H1 (cell line): ENCODE measurements at regions not wholly inside any gene's neighbourhood (a gene's known extent, or its start where the extent isn't known, plus 50 kb on each side); places are given as distances from the start of the nearest gene placed in this dataset.

Source experiments
- CTCF ChIA-PET: fragments of 300-600 bp; sonication (Branson Sonifier 250); formaldehyde crosslinking; loops from one replicate; lab custom pipeline; 2021; ENCODE audit not compliant: partially characterized antibody; lab: Charles Lee
- POLR2A ChIA-PET: fragments of 300-600 bp; sonication (Branson Sonifier 250); formaldehyde crosslinking; loops from one replicate; lab custom pipeline; 2021; ENCODE audit warnings: inconsistent platforms; ENCODE audit not compliant: partially characterized antibody; lab: Charles Lee
- DNase-seq, 2 experiments: peaks; one replicate each; pipeline versions ENCODE4 v3.0.0 to v3.0.0-alpha.2; 2010 to 2022; ENCODE audit warnings: low spot score in 2 of 2, low read depth in 1 of 2, mixed read lengths in 1 of 2
- FAIRE-seq: peaks from 2 replicates; lab custom pipeline; 2011; peaks lifted over from hg19 to GRCh38; lab: Jason Lieb, UNC
- H2AFZ ChIP-seq: 2 replicates; pipeline ENCODE4 v1.8.1; 2012; ENCODE audit warnings: low read length, inconsistent platforms
- H2AK5ac ChIP-seq: 2 replicates; pipeline ENCODE4 v1.6.1; 2013; ENCODE audit warnings: low read depth, low read length
- H2BK120ac ChIP-seq: replicated peaks from 2 replicates; pipeline ENCODE3; 2013; ENCODE audit warnings: low read depth, low read length, inconsistent platforms
- H2BK12ac ChIP-seq: 2 replicates; pipeline ENCODE4 v1.6.1; 2013; ENCODE audit warnings: low read depth, low read length
- H2BK15ac ChIP-seq: 2 replicates; pipeline ENCODE4 v1.6.1; 2013; ENCODE audit warnings: low read length
- H2BK20ac ChIP-seq: 2 replicates; pipeline ENCODE4 v1.6.1; 2013; ENCODE audit warnings: low read length
- H2BK5ac ChIP-seq: 2 replicates; pipeline ENCODE4 v1.6.1; 2013; ENCODE audit warnings: low read depth, low read length
- H3K14ac ChIP-seq: 2 replicates; pipeline ENCODE4 v1.6.1; 2013; ENCODE audit warnings: inconsistent platforms; ENCODE audit not compliant: insufficient read length
- H3K18ac ChIP-seq: 2 replicates; pipeline ENCODE4 v1.6.1; 2013; ENCODE audit warnings: low read length; ENCODE audit errors: extremely low read depth
- H3K23ac ChIP-seq: 2 replicates; pipeline ENCODE4 v1.6.1; 2013; ENCODE audit warnings: inconsistent platforms; ENCODE audit not compliant: insufficient read length
- H3K23me2 ChIP-seq: 2 replicates; pipeline ENCODE4 v1.6.1; 2013; ENCODE audit warnings: low read depth, low read length
- H3K27ac ChIP-seq: 2 replicates; pipeline ENCODE4 v1.6.1; 2011; ENCODE audit warnings: low read depth, low read length, inconsistent platforms
- H3K27me3 ChIP-seq, 4 experiments: replicated peaks in 1 of 4; 1 replicate in 1 of 4; 2 replicates in 3 of 4; pipeline versions ENCODE4 v1.6.1 to v1.8.1; 2011 to 2013; ENCODE audit warnings: low read length in 3 of 4, mild to moderate bottlenecking in 3 of 4, inconsistent platforms in 2 of 4, mixed read lengths in 2 of 4, moderate library complexity in 1 of 4; ENCODE audit not compliant: control insufficient read depth in 3 of 4, insufficient read depth in 3 of 4; ENCODE audit errors: extremely low read depth in 1 of 4
- H3K36me3 ChIP-seq, 4 experiments: 2 replicates each; pipeline versions ENCODE4 v1.6.1 to v1.8.1; 2011 to 2013; ENCODE audit warnings: mild to moderate bottlenecking in 4 of 4, low read length in 3 of 4, moderate library complexity in 2 of 4, control low read depth in 1 of 4, inconsistent platforms in 1 of 4; ENCODE audit not compliant: insufficient read depth in 4 of 4, control insufficient read depth in 2 of 4
- H3K4ac ChIP-seq: replicated peaks from 2 replicates; pipeline ENCODE3; 2013; ENCODE audit warnings: low read length, low read depth, mixed read lengths, inconsistent platforms; ENCODE audit not compliant: insufficient read length
- H3K4me1 ChIP-seq, 4 experiments: replicated peaks in 1 of 4; 1 replicate in 1 of 4; 2 replicates in 3 of 4; pipeline versions ENCODE4 v1.6.1 to v1.8.1; 2011 to 2013; ENCODE audit warnings: low read length in 3 of 4, inconsistent platforms in 2 of 4, mixed read lengths in 1 of 4; ENCODE audit not compliant: insufficient read depth in 4 of 4, control insufficient read depth in 3 of 4
- H3K4me2 ChIP-seq, 2 experiments: 2 replicates each; pipeline versions ENCODE4 v1.6.1 to v1.8.1; 2011 to 2013; ENCODE audit warnings: low read depth in 2 of 2, low read length in 2 of 2, control low read depth in 1 of 2, inconsistent platforms in 1 of 2, mild to moderate bottlenecking in 1 of 2; ENCODE audit not compliant: insufficient read depth in 1 of 2
- H3K4me3 ChIP-seq, 4 experiments: fragments of 200-600, 300-600 bp in 1 of 4; sonication (generic), shearing (Covaris generic), sonication (Bioruptor Twin) in 1 of 4; 2 replicates each; pipeline versions ENCODE4 v1.5.1 to v1.8.1; 2011 to 2016; ENCODE audit warnings: low read length in 4 of 4, low read depth in 3 of 4, control low read depth in 2 of 4, inconsistent platforms in 2 of 4, mild to moderate bottlenecking in 2 of 4, mixed read lengths in 1 of 4, moderate library complexity in 1 of 4; ENCODE audit not compliant: insufficient read depth in 2 of 4; ENCODE audit errors: extremely low read depth in 1 of 4
- H3K56ac ChIP-seq: replicated peaks from 2 replicates; pipeline ENCODE3; 2013; ENCODE audit warnings: low read depth, mild to moderate bottlenecking, mixed read lengths, low read length, inconsistent platforms; ENCODE audit not compliant: insufficient read length
- H3K79me1 ChIP-seq: 2 replicates; pipeline ENCODE4 v1.6.1; 2013; ENCODE audit warnings: low read depth, low read length, control low read depth
- H3K79me2 ChIP-seq, 2 experiments: 2 replicates each; pipeline versions ENCODE4 v1.6.1 to v1.8.1; 2012 to 2013; ENCODE audit warnings: low read length in 2 of 2, mild to moderate bottlenecking in 2 of 2, inconsistent platforms in 1 of 2; ENCODE audit not compliant: insufficient read depth in 2 of 2, control insufficient read depth in 1 of 2
- H3K9ac ChIP-seq, 4 experiments: replicated peaks in 1 of 4; 1 replicate in 1 of 4; 2 replicates in 3 of 4; pipeline versions ENCODE4 v1.6.1 to v1.8.1; 2011 to 2013; ENCODE audit warnings: low read depth in 3 of 4, low read length in 3 of 4, control low read depth in 2 of 4, mild to moderate bottlenecking in 2 of 4, moderate library complexity in 2 of 4, inconsistent platforms in 1 of 4; ENCODE audit errors: extremely low read depth in 1 of 4
- H3K9me3 ChIP-seq, 2 experiments: 2 replicates each; pipeline versions ENCODE4 v1.6.1 to v1.8.1; 2012 to 2013; ENCODE audit warnings: mild to moderate bottlenecking in 2 of 2, moderate library complexity in 2 of 2, control low read depth in 1 of 2, inconsistent platforms in 1 of 2, low read depth in 1 of 2, low read length in 1 of 2, mixed read lengths in 1 of 2; ENCODE audit not compliant: insufficient read depth in 2 of 2
- H4K20me1 ChIP-seq, 2 experiments: replicated peaks in 1 of 2; 2 replicates each; pipeline versions ENCODE3 to v1.8.1; 2011 to 2013; ENCODE audit warnings: inconsistent platforms in 2 of 2, low read length in 2 of 2, mild to moderate bottlenecking in 1 of 2; ENCODE audit not compliant: insufficient read depth in 2 of 2, control insufficient read depth in 1 of 2
- H4K5ac ChIP-seq: 2 replicates; pipeline ENCODE4 v1.6.1; 2013; ENCODE audit warnings: low read length, low read depth, mixed read lengths, inconsistent platforms; ENCODE audit not compliant: insufficient read length
- H4K8ac ChIP-seq: 2 replicates; pipeline ENCODE4 v1.8.0; 2013; ENCODE audit warnings: mild to moderate bottlenecking, moderate library complexity, low read length, inconsistent platforms; ENCODE audit not compliant: insufficient read depth; ENCODE audit errors: extremely low read depth
- H4K91ac ChIP-seq: replicated peaks from 2 replicates; pipeline ENCODE3; 2013; ENCODE audit warnings: low read length, mixed read lengths, inconsistent platforms; ENCODE audit not compliant: insufficient read length
- FOSL1 ChIP-seq: IDR thresholded peaks from 2 replicates; pipeline ENCODE4 v1.6.1; 2011; ENCODE audit warnings: mild to moderate bottlenecking, low read depth, low read length, moderate library complexity; ENCODE audit not compliant: insufficient read depth
- GABPA ChIP-seq: IDR thresholded peaks from 2 replicates; pipeline ENCODE4 v1.6.1; 2011; ENCODE audit warnings: mild to moderate bottlenecking, low read length, moderate library complexity, borderline replicate concordance; ENCODE audit not compliant: insufficient read depth
- TEAD4 ChIP-seq: IDR thresholded peaks from 2 replicates; pipeline ENCODE4 v1.6.1; 2012; ENCODE audit warnings: low read depth, low read length, inconsistent platforms, mixed read lengths
- WGBS, 2 experiments: shearing (Covaris generic) in 1 of 2; methylation state at CpG; one replicate each; pipeline versions ENCODE4 v1.1.6 to v1.1.7; 2013 to 2015; ENCODE audit warnings: low lambda C conversion rate in 2 of 2, mixed read lengths in 2 of 2, inconsistent platforms in 1 of 2, low coverage in 1 of 2, missing lambda C conversion rate in 1 of 2; ENCODE audit not compliant: insufficient replicate concordance in 2 of 2, insufficient coverage in 1 of 2, insufficient read length in 1 of 2; ENCODE audit errors: extremely low coverage in 1 of 2, missing lambda C conversion rate in 1 of 2; 5-methylcytosine and 5-hydroxymethylcytosine counted together

DNA sequence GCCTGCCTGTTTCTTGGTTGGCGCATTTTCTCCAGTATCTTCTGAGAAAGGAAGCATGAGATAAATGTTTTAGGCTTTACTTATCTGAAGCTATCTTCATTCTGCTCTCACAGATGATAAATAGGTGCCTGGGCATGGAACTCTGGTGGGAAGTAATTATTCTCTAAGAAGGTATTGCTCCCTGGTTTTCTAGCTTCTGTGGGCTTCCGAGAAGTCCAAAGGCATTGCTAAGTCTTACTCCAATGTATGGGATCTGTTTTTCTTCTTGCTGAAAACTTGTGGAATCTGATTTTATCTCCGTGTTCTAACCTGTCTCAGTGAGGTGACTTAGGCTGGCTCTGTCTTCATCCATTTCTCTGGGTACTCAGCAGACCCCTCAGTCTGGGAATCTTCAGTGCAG is 224.4 kb upstream of the HS6ST1 start:
- no peak overlapping the region for H2BK5ac ChIP-seq
- no peak overlapping the region for H2AK5ac ChIP-seq
- H3K4me2 ChIP-seq, result no peak overlapping the region
- H3K9ac ChIP-seq, result no peak overlapping the region
- H3K4ac ChIP-seq, result no peak overlapping the region
- no peak overlapping the region for H2BK15ac ChIP-seq
- H3K27ac ChIP-seq, result no peak overlapping the region
- no peak overlapping the region for H2BK120ac ChIP-seq
- no peak overlapping the region for H4K5ac ChIP-seq
- no peaks in the 10 kb centered on the region for H3K79me2 ChIP-seq
- no peak overlapping the region for H2BK12ac ChIP-seq
- no peaks in the 10 kb centered on the region for H3K36me3 ChIP-seq
- H3K23me2 ChIP-seq, result peaks cover 12% of the 10 kb centered on the region; the same call in 1 of the 2 replicates
- no peaks in the 10 kb centered on the region for H3K79me1 ChIP-seq
- H3K27me3 ChIP-seq, result no peaks in the 10 kb centered on the region
- peaks cover 0 to 11% (median 2%) of the 10 kb centered on the region in 4 experiments; a peak in 3 of 7 replicates for H3K4me1 ChIP-seq
- no peak overlapping the region for H4K91ac ChIP-seq
- FAIRE-seq, result no peak
- POLR2A ChIA-PET, result interaction anchor here (0.9 kb wide), 1 partner anchor 103 kb away, joined by 3 read pairs; no protein-coding TSS in a partner anchor
- H3K18ac ChIP-seq, result no peak overlapping the region
- H3K56ac ChIP-seq, result no peak overlapping the region
- H3K14ac ChIP-seq, result no peak overlapping the region
- no peak overlapping the region for H3K4me3 ChIP-seq
- H2BK20ac ChIP-seq, result no peak overlapping the region
- H2AFZ ChIP-seq, result no peak overlapping the region
- H4K20me1 ChIP-seq, result peaks cover 0 to 3% of the 10 kb centered on the region in 2 experiments
- TF ChIP-seq FOSL1 (no peak), GABPA (no peak), TEAD4 (no peak)
- TF ChIP-seq, all 59 proteins: peak for 0
- CTCF ChIA-PET, result interaction anchor here (1.0 to 1.5 kb wide), 3 partner anchors 10 to 177 kb away, joined by 3 to 4 read pairs (median 3); no protein-coding TSS in a partner anchor
- no peak overlapping the region for H4K8ac ChIP-seq
- WGBS, 2 experiments, result 87% methylated on average over 3 of the region's 3 CpGs; no CpG with 5 or more reads in 1 of the 2 experiments
- no peaks in the 10 kb centered on the region for H3K9me3 ChIP-seq
- DNase-seq, result no peak
- H3K23ac ChIP-seq, result no peak overlapping the region
